Mucosa of stomach (tissue), 1 donor: ENCODE measurements at regions not wholly inside any gene's neighbourhood (a gene's known extent, or its start where the extent isn't known, plus 50 kb on each side); places are given as distances from the start of the nearest gene placed in this dataset.
"Not testable (repeated sequence)": the region's sequence is repeated elsewhere in the genome, so short reads cannot be mapped to it uniquely, and the experiment has no call there.

Experiments
- H3K27me3 ChIP-seq: one replicate; pipeline ENCODE4 v1.7.0; 2013; ENCODE audit warnings: mild to moderate bottlenecking, low read length; ENCODE audit not compliant: control insufficient read depth, insufficient read depth
- H3K36me3 ChIP-seq: one replicate; pipeline ENCODE4 v1.7.0; 2013; ENCODE audit warnings: low read length; ENCODE audit not compliant: control insufficient read depth, insufficient read depth
- H3K4me1 ChIP-seq: one replicate; pipeline ENCODE4 v1.7.0; 2013; ENCODE audit warnings: mild to moderate bottlenecking, low read length; ENCODE audit not compliant: control insufficient read depth, insufficient read depth
- H3K4me3 ChIP-seq: one replicate; pipeline ENCODE4 v1.7.0; 2013; ENCODE audit warnings: low read length
- H3K9ac ChIP-seq: one replicate; pipeline ENCODE4 v1.7.0; 2013; ENCODE audit warnings: mild to moderate bottlenecking, low read length, moderate library complexity
- H3K9me3 ChIP-seq: one replicate; pipeline ENCODE4 v1.7.0; 2013; ENCODE audit warnings: mild to moderate bottlenecking, low read length, moderate library complexity; ENCODE audit not compliant: control insufficient read depth
- donor health status: Pancreatic carcinoma.

DNA sequence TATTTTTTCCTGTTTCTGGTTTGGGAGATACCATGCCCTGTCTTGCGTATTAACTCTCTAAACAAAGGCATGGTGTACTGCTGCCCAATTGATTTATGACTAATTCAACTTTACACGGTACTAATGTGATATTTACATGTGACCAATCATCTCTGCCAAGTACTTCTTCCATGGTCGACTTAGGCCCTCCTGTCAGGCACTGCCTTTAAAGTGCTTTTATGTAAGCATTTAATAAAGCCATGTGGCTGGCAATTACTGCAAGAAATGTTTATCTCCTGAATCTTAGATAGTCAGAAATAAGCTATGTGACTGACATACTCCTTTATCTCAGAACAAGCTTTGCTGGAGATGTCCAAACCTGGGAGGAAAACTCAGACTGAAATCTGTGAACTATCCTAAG, 323.4 kb downstream of the BTBD3 start:
- H3K4me1 ChIP-seq = no peaks in the 10 kb centered on the region
- H3K4me3 ChIP-seq = no peak overlapping the region
- H3K9ac ChIP-seq = no peak overlapping the region
- H3K9me3 ChIP-seq = no peaks in the 10 kb centered on the region
- no peaks in the 10 kb centered on the region for H3K36me3 ChIP-seq
- H3K27me3 ChIP-seq = no peaks in the 10 kb centered on the region

DNA sequence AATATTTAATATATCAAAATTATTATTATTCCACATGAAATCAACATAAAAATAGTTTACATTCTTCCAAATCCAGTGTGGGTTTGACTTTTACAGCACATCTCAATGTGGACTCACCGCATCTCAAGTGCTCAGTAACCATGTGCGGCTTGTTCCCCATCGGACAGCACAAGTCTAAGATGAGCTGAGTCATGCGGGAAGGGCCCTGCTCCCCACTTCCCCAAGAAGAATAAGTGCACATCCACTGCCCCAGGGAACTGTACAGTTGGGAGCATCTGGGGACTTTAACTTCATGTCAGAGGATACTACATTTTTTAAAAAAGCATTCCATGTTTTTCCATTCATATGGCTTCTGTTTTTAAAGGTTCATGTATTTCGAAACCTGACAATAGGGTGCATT, 325.6 kb downstream of the BTBD3 start:
- Histone ChIP-seq H3K9me3 (no peaks in the 10 kb centered on the region), H3K36me3 (no peaks in the 10 kb centered on the region), H3K4me1 (no peaks in the 10 kb centered on the region), H3K9ac (no peak overlapping the region), H3K27me3 (no peaks in the 10 kb centered on the region), H3K4me3 (no peak overlapping the region)

DNA sequence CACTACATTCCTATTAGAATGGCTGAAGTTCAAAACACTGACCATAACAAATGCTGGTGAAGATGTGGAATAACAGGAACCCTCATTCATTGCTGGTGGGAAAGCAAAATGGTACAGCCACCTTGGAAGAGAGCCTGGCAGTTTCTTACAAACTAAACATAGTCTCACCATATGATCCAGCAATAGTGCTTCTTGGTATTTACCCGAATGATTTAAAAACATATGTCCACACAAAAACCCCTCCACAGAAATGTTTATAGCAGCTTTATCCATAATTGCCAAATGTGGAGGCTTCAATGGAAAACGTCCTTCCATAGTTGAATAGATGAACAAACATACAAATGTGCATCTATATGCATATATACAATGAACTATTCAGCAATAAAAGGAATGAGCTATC, 330.8 kb downstream of the BTBD3 start:
- H3K9ac ChIP-seq = no peak overlapping the region
- no peaks in the 10 kb centered on the region for H3K36me3 ChIP-seq
- H3K4me3 ChIP-seq = no peak overlapping the region
- H3K9me3 ChIP-seq = no peaks in the 10 kb centered on the region
- no peaks in the 10 kb centered on the region for H3K27me3 ChIP-seq
- H3K4me1 ChIP-seq = no peaks in the 10 kb centered on the region

DNA sequence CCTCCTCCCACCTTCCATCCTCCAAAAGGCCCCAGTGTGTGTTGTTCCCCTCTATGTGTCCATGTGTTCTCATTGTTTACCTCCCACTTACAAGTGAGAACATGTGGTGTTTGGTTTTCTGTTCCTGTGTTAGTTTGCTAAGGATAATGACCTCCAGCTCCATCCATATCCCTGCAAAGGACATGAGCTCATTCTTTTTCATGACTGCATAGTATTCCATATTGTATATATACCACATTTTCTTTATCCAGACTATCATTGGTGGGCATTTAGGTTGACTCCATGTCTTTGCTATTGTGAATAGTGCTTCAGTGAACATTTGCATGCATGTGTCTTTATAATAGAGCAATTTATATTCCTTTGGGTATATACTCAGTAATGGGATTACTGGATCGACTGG, 333.0 kb downstream of the BTBD3 start:
- not testable (repeated sequence) for H3K4me3 ChIP-seq, H3K4me1 ChIP-seq, H3K27me3 ChIP-seq, H3K9me3 ChIP-seq, H3K9ac ChIP-seq, H3K36me3 ChIP-seq

DNA sequence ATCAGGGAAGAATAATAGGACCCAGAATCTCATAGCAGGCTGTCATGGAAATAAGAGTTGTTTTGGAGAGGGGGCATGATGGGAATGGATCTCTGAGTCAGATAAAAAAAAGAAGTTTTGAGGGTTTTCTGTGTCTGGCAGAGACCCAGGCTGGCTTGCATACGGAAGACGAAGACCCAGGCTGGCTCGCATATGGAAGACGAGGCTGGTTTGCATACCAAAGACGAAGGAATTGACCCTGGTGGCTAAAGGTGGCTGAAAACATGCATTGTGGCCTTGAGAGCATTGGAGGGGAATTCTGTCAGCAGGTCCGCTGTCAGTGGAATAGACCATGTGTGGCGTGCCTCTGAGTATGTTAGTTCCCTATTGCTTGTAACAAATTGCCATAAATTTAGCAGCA, 335.1 kb downstream of the BTBD3 start:
- Histone ChIP-seq H3K9me3 (no peaks in the 10 kb centered on the region), H3K36me3 (no peaks in the 10 kb centered on the region), H3K27me3 (no peaks in the 10 kb centered on the region), H3K4me1 (no peaks in the 10 kb centered on the region), H3K9ac (no peak overlapping the region), H3K4me3 (no peak overlapping the region)

DNA sequence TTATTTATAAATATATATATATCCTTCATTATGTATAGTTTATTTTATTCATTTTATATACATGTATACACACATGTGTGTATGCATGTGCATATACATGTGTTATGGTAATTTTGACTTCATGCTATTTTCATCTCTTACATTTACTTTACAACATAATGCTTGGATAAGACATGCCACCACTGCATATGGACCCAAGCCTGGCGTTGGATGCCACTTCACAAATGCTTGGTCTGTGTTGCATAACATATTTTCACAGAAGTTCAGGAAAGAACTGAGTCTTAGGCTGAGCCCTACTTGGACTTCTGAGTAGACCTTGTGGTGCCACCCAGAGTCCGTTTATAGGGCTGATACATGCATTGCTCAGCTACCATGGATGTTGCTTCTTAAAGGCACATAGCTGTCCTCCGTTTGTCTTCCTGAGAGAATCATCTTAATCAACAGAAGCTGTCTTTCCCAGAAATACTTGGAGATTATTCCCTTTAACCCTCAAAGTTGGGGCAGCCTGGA, 337.8 kb downstream of the BTBD3 start:
- no peak overlapping the region for H3K4me3 ChIP-seq
- H3K9ac ChIP-seq = no peak overlapping the region
- H3K36me3 ChIP-seq = no peaks in the 10 kb centered on the region
- no peaks in the 10 kb centered on the region for H3K27me3 ChIP-seq
- no peaks in the 10 kb centered on the region for H3K9me3 ChIP-seq
- no peaks in the 10 kb centered on the region for H3K4me1 ChIP-seq

DNA sequence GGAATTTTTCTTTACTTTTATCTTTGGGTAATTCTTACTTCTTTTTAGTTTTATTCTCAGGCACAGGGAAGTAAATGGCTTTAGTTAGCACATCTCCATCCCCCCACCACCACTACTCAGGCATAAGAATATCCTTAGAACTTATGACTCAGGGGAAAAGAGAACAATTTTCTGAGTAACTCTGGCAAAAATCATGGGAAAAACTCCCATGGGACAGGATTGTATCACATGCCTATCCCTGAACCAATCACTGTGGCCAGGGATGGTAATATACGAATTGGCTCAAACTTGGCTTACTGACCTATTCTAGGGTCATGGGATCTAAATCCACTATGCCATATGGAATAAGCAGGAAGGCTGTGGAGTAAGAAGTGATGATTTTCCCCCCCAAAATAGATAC, 339.1 kb downstream of the BTBD3 start:
- no peaks in the 10 kb centered on the region for H3K27me3 ChIP-seq
- no peak overlapping the region for H3K9ac ChIP-seq
- no peaks in the 10 kb centered on the region for H3K4me1 ChIP-seq
- H3K9me3 ChIP-seq = no peaks in the 10 kb centered on the region
- no peak overlapping the region for H3K4me3 ChIP-seq
- no peaks in the 10 kb centered on the region for H3K36me3 ChIP-seq

DNA sequence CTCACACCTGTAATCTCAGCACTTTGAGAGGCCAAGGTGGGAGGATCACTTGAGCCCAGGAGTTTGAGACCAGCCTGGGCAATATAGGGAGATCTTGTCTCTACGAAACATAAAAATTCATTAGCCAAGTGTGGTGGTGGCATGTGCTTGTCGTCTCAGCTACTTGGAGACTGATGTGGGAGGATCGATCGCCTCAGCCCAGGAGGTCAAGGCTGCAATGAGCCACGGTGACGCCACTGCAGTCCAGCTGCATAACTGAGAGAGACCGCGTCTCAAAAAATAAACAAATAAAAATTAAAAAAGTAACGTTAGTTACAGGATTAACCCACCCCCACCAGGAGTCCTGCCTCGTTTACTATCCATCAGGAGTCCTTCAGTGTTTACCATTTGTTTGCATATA, 345.1 kb downstream of the BTBD3 start:
- no peak overlapping the region for H3K9ac ChIP-seq
- no peaks in the 10 kb centered on the region for H3K9me3 ChIP-seq
- H3K4me1 ChIP-seq = no peaks in the 10 kb centered on the region
- H3K4me3 ChIP-seq = no peak overlapping the region
- no peaks in the 10 kb centered on the region for H3K36me3 ChIP-seq
- no peaks in the 10 kb centered on the region for H3K27me3 ChIP-seq

DNA sequence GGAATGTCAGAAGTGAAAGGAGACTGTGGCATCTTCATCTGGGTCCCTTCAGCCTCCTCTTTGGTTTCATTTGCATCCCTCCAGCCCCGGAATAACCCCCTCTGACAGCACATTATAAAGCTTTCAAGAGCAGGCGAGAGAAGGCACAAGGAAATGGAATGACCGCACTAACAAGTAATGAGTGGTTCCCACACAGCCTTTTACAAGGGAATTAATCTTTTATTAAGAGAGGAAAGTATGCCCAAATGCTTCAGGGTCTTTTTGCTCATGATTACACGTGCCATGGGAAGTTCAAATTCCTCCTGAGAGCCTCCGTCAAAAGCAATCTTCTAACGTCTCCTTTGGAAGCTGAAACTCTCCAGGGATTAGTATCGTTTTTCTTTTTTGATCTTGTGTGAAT, 347.0 kb downstream of the BTBD3 start:
- H3K9me3 ChIP-seq = no peaks in the 10 kb centered on the region
- H3K27me3 ChIP-seq = no peaks in the 10 kb centered on the region
- H3K4me3 ChIP-seq = no peak overlapping the region
- H3K36me3 ChIP-seq = no peaks in the 10 kb centered on the region
- no peaks in the 10 kb centered on the region for H3K4me1 ChIP-seq
- H3K9ac ChIP-seq = no peak overlapping the region

DNA sequence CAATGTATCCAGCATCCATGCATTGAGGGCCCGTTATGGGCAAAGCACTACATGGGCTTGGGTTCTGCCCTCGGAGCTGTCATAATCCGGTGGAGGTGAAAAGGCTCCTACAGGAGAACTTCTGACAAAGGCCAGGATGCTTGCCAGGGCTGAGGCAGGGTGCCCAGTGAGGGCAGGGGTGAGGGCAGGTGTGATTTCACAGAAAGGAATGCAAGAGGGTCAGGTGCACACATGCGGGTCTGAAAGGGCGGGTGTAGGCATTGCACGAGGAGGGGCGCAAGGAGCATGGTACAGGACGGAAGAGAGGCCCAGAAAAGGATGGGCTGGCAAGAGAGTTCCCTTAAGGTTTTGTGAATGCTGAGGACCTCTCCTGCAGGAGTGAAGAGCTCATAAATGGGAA, 348.0 kb downstream of the BTBD3 start:
- Histone ChIP-seq H3K4me1 (no peaks in the 10 kb centered on the region), H3K4me3 (no peak overlapping the region), H3K27me3 (no peaks in the 10 kb centered on the region), H3K36me3 (no peaks in the 10 kb centered on the region), H3K9me3 (no peaks in the 10 kb centered on the region), H3K9ac (no peak overlapping the region)

DNA sequence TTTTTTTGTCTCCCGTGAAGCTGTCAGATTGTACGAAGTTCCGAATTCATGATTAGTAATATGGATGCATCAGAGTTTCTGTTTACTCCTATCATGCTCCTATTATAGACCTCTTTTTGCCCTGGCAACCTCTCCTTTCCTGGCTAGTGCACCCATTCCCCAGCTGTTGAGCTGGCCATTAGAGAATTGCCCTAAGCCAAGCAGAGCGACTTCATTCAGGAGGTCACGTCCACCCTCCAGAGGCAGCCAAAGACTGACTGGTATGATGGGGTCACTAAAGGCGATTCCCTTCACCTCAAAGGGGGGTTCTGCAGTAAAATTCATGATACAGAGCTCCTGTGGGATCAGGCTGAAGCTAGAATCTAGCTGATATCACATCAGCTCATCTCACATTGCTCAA, 351.9 kb downstream of the BTBD3 start:
- no peaks in the 10 kb centered on the region for H3K9me3 ChIP-seq
- no peak overlapping the region for H3K4me3 ChIP-seq
- H3K27me3 ChIP-seq = no peaks in the 10 kb centered on the region
- no peak overlapping the region for H3K9ac ChIP-seq
- H3K4me1 ChIP-seq = no peaks in the 10 kb centered on the region
- H3K36me3 ChIP-seq = no peaks in the 10 kb centered on the region

DNA sequence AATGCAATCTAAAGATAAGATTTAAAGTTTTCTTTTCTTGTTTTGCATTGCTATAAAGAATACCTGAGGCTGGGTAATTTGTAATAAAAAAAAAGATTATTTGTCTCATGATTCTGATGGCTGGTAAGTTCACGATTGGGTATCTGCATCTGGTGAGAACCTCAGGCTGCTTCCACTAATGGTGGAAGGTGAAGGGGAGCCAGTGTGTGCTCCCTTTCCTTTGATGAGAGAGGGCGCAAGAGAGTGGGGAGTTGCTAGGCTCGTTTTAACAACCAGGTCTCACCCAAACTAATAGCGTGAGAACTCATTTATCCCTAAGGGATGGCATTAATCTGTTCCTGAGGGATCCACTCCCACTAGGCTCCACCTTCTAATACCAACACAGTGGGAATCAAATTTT, 353.2 kb downstream of the BTBD3 start:
- Histone ChIP-seq H3K9me3 (no peaks in the 10 kb centered on the region), H3K27me3 (no peaks in the 10 kb centered on the region), H3K4me1 (no peaks in the 10 kb centered on the region), H3K4me3 (no peak overlapping the region), H3K9ac (no peak overlapping the region), H3K36me3 (no peaks in the 10 kb centered on the region)

DNA sequence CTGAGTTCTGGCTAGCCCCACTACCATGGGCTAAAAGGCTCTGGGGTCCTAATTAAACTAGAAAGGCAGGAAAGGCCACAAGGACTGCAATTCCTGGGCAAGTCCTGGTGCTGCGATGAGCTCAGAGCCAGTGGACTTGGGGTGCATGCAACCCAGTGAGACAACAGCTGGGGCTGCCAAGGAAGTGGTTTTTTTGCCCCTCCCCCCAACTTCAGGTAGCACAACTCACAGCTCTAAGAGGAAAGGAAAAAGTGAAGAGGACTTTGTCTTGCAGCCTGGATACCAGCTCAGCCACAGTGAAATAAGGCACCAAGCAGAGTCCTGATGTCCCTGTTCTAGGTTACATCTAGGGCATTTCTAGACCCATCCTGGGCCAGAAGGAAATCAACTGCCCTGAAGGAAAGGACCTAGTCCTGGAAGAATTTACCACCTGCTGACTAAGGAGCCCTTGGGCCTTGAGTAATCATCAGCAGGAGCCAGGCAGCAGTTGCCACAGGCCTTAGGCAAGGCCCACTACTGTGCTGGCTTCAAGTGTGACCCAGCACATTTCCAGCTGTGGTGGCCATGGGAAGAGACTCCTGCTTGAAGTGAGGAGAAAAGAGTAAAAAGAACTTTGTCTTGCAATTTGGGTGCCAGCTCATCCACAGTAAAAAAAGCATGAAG, 358.4 kb downstream of the BTBD3 start:
- H3K9ac ChIP-seq = no peak overlapping the region
- no peaks in the 10 kb centered on the region for H3K9me3 ChIP-seq
- no peaks in the 10 kb centered on the region for H3K27me3 ChIP-seq
- no peaks in the 10 kb centered on the region for H3K4me1 ChIP-seq
- no peak overlapping the region for H3K4me3 ChIP-seq
- no peaks in the 10 kb centered on the region for H3K36me3 ChIP-seq
